ENCODE measurements at regions not wholly inside any gene's neighbourhood (a gene's known extent, or its start where the extent isn't known, plus 50 kb on each side); places are given as distances from the start of the nearest gene placed in this dataset.

DNA sequence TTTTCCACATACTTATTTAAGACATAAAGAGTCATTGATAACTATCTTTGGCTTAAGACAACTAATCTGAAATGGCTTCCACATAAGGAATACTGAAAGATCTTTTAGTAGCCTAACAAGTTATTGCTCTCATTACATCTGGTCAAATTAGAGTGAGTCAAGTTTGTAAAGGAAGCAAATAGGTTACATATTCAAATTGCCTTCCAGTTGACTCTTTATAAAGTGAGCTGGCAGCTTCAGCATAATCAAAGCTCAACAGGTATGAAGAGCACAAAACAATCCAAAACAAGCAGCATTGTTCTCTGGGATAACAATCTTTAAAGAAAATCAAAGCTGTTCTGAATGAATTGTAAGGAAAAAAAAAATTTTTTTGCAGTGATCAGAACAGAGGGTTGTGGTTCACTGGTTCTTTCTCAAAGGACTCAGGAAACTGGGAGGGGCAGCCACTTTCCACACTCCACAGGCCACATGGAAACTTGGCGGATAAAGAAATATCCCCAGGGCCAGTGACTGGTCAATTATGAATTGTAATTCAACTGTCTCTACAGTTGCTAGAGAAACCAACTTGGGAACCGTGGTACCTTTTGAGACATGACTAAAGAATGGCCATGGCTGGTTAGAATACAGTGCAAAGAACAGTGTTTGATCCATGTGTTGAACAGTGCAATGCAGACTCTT, 369.3 kb upstream of the KCNH7 start:
- intact Hi-C loops (cut with micrococcal nuclease) (no loop called here), in situ Hi-C loops (cut with MboI) (no loop called here)
- no peak overlapping the region for H3K27ac ChIP-seq (ENCODE audit: extremely low read depth, low read depth, low read length)
- ChIA-PET POLR2A (no interaction called here), CTCF (ENCODE audit: low intra/inter-chr PET ratio) (no interaction called here)
- no peaks in the 10 kb centered on the region for H3K79me2 ChIP-seq (ENCODE audit: control insufficient read depth, insufficient read depth, low read length)
- no peaks in the 10 kb centered on the region for H4K20me1 ChIP-seq (replicated peaks; ENCODE audit: control insufficient read depth, insufficient read depth, low read length)
- WGBS (ENCODE audit: insufficient coverage, low coverage, missing lambda C conversion rate): 0% methylated on average over 2 of the region's 2 CpGs
- H3K4me3 ChIP-seq: no peak overlapping the region
- H3K9me1 ChIP-seq (ENCODE audit: control insufficient read depth, insufficient read depth, low read length): no peaks in the 10 kb centered on the region
- no peaks in the 10 kb centered on the region for H3K36me3 ChIP-seq (ENCODE audit: control insufficient read depth, insufficient read depth, low read length)
- H3K4me1 ChIP-seq (replicated peaks in 1 of 2; ENCODE audit: control insufficient read depth in 2 of 2, insufficient read depth in 2 of 2, low read length in 2 of 2): no peaks in the 10 kb centered on the region
- no peak overlapping the region for H2AFZ ChIP-seq (ENCODE audit: low read depth, low read length)
- ATAC-seq (no peak), FAIRE-seq (no peak), DNase-seq (ENCODE audit: extremely low read depth in 1 of 4, low spot score in 3 of 4) (no peak)
- H3K27me3 ChIP-seq (ENCODE audit: control insufficient read depth in 2 of 2, insufficient read depth in 2 of 2, low read length in 2 of 2): no peaks in the 10 kb centered on the region
- TF ChIP-seq ZNF707 (CRISPR knock-in tag; conservative IDR thresholded peaks at IDR 0.05) (no peak), ZNF347 (CRISPR knock-in tag; IDR thresholded peaks at IDR 0.05; ENCODE audit: low read depth) (no peak), FOXA1 (IDR thresholded peaks at IDR 0.05; ENCODE audit: borderline replicate concordance) (no peak), SMC3 (conservative IDR thresholded peaks at IDR 0.05; ENCODE audit: insufficient read depth, low read depth, low read length) (no peak), TAF15 (IDR thresholded peaks at IDR 0.05; ENCODE audit: low read depth, low read length) (no peak), MCM2 (IDR thresholded peaks at IDR 0.05; ENCODE audit: low read depth) (no peak)
- TF ChIP-seq, protein P1, sequence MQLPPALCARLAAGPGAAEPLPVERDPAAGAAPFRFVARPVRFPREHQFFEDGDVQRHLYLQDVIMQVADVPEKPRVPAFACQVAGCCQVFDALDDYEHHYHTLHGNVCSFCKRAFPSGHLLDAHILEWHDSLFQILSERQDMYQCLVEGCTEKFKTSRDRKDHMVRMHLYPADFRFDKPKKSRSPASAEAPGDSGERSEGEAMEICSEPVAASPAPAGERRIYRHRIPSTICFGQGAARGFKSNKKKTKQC (CRISPR knock-in tag; IDR thresholded peaks at IDR 0.05): no peak
- TF ChIP-seq, protein P2, sequence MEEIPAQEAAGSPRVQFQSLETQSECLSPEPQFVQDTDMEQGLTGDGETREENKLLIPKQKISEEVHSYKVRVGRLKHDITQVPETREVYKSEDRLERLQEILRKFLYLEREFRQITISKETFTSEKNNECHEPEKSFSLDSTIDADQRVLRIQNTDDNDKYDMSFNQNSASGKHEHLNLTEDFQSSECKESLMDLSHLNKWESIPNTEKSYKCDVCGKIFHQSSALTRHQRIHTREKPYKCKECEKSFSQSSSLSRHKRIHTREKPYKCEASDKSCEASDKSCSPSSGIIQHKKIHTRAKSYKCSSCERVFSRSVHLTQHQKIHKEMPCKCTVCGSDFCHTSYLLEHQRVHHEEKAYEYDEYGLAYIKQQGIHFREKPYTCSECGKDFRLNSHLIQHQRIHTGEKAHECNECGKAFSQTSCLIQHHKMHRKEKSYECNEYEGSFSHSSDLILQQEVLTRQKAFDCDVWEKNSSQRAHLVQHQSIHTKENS (CRISPR knock-in tag; IDR thresholded peaks at IDR 0.05): no peak
- no peaks in the 10 kb centered on the region for H3K9me3 ChIP-seq (replicated peaks; ENCODE audit: control insufficient read depth, insufficient read depth, low read depth, low read length)
- no peak overlapping the region for H3K4me2 ChIP-seq (ENCODE audit: insufficient read depth, low read length)
- BruUV-seq (replicated peaks): no TSS peak
- H3K9ac ChIP-seq (ENCODE audit: insufficient read depth in 1 of 2, low read depth in 2 of 2, low read length in 2 of 2): no peak overlapping the region
